ENCODE measurements at regions not wholly inside any gene's neighbourhood (a gene's known extent, or its start where the extent isn't known, plus 50 kb on each side); places are given as distances from the start of the nearest gene placed in this dataset.

GRCh38 chr16:73190688-73191659 lies 143.0 kb upstream of the ZFHX3 start:
- ChIA-PET POLR2A (no interaction called here), CTCF (no interaction called here)

DNA sequence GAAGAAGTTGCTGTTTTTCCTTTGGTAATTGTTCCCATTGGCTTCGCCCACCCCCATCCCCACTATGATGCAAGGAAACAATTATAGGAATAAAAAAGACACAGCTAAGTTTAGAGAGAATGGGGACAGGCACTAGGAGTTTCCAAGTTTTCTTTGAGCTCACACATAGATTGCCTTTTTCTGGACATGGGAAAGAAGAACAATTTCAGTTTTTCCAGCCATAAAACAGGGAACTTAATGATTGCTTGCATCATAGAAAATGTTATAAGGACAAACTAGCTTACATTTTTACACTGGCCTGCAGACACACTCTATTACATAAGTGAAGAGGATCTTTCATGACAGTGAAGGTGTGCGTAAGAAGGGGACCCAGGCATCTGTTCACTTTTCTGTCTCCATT lies 142.3 kb upstream of the ZFHX3 start:
- ATAC-seq (no peak), DNase-seq (ENCODE audit: low read depth, low spot score) (no peak)
- in situ Hi-C loops (cut with HindIII; ENCODE audit: low pct_unique_long_range_greater_than_20kb, low sequenced_read_pairs) (no loop called here), intact Hi-C loops (cut with micrococcal nuclease; ENCODE audit: unreplicated experiment) (loop anchor here (10.0 kb wide), 1 partner anchor 125 kb away; no protein-coding TSS in a partner anchor)
- Histone ChIP-seq H3K4me3 (ENCODE audit: low read depth in 2 of 2, low read length in 2 of 2) (no peak overlapping the region), H3K4me1 (ENCODE audit: control insufficient read depth, insufficient read depth, low read length) (no peaks in the 10 kb centered on the region), H3K9me3 (ENCODE audit: control insufficient read depth, insufficient read depth, low read depth, low read length) (no peaks in the 10 kb centered on the region), H3K27ac (ENCODE audit: low read length) (no peak overlapping the region), H3K27me3 (ENCODE audit: control insufficient read depth, insufficient read depth, low read length) (no peaks in the 10 kb centered on the region), H3K36me3 (ENCODE audit: control insufficient read depth, insufficient read depth, low read length) (no peaks in the 10 kb centered on the region)
- ChIA-PET POLR2A (no interaction called here), CTCF (no interaction called here)
- BruUV-seq (replicated peaks), result no TSS peak
- TF ChIP-seq CTCF (IDR thresholded peaks at IDR 0.05), result no peak
- no peak for TF ChIP-seq REST (IDR thresholded peaks at IDR 0.05; ENCODE audit: insufficient read depth in 1 of 2, low read depth in 2 of 2, low read length in 1 of 2)
- TF ChIP-seq TCF7L2 (IDR thresholded peaks at IDR 0.05; ENCODE audit: low read depth, low read length), result no peak
- no peak for TF ChIP-seq POLR2AphosphoS5 (IDR thresholded peaks at IDR 0.05; ENCODE audit: low read depth, low read length)

More at GRCh38 chr16:73190688-73191659, 143.0 kb upstream of the ZFHX3 start:
- intact Hi-C loops (cut with micrococcal nuclease; ENCODE audit: unreplicated experiment) (loop anchor here (10.0 kb wide), 1 partner anchor 126 kb away; no protein-coding TSS in a partner anchor), in situ Hi-C loops (cut with HindIII; ENCODE audit: low pct_unique_long_range_greater_than_20kb, low sequenced_read_pairs) (no loop called here)
- Histone ChIP-seq H3K36me3 (ENCODE audit: control insufficient read depth, insufficient read depth, low read length) (no peaks in the 10 kb centered on the region), H3K27me3 (ENCODE audit: control insufficient read depth, insufficient read depth, low read length) (no peaks in the 10 kb centered on the region), H3K4me1 (ENCODE audit: control insufficient read depth, insufficient read depth, low read length) (no peaks in the 10 kb centered on the region), H3K4me3 (ENCODE audit: low read depth in 2 of 2, low read length in 2 of 2) (no peak overlapping the region), H3K27ac (ENCODE audit: low read length) (no peak overlapping the region), H3K9me3 (ENCODE audit: control insufficient read depth, insufficient read depth, low read depth, low read length) (no peaks in the 10 kb centered on the region)
- ATAC-seq, result no peak
- TF ChIP-seq TCF7L2 (IDR thresholded peaks at IDR 0.05; ENCODE audit: low read depth, low read length) (no peak), REST (IDR thresholded peaks at IDR 0.05; ENCODE audit: insufficient read depth in 1 of 2, low read depth in 2 of 2, low read length in 1 of 2) (no peak), CTCF (IDR thresholded peaks at IDR 0.05) (no peak), SIN3A (IDR thresholded peaks at IDR 0.05; ENCODE audit: borderline replicate concordance, insufficient read depth, low read depth, low read length) (no peak), POLR2AphosphoS5 (IDR thresholded peaks at IDR 0.05; ENCODE audit: low read depth, low read length) (no peak)
- no peak for DNase-seq (ENCODE audit: low read depth, low spot score)
- no TSS peak for BruUV-seq (replicated peaks)

All from Panc1 (cell line).